Peyer's patch (tissue), 4 donors: ENCODE measurements at regions not wholly inside any gene's neighbourhood (a gene's known extent, or its start where the extent isn't known, plus 50 kb on each side); places are given as distances from the start of the nearest gene placed in this dataset.

Experiments used
- DNase-seq, 3 donors: peaks; one replicate each; pipeline ENCODE4 v3.0.0-alpha.2; 2017 to 2019
- H3K27ac ChIP-seq, 4 donors: fragments of 200-600 bp; sonication (generic); one replicate each; pipeline ENCODE4 v1.5.1; 2016 to 2019
- H3K27me3 ChIP-seq, 2 donors: fragments of 200-600 bp; sonication (generic); one replicate each; pipeline ENCODE4 v1.5.1; 2019
- H3K36me3 ChIP-seq, 3 donors: fragments of 200-600 bp; sonication (generic); one replicate each; pipeline ENCODE4 v1.5.1; 2016 to 2019
- H3K4me1 ChIP-seq, 4 donors: fragments of 200-600 bp; sonication (generic); one replicate each; pipeline ENCODE4 v1.5.1; 2016 to 2019
- H3K4me3 ChIP-seq, 4 donors: fragments of 200-600 bp; sonication (generic); 1 replicate in 3 of 4; 2 replicates in 1 of 4; pipeline ENCODE4 v1.5.1; 2016 to 2019; ENCODE audit warnings: mild to moderate bottlenecking in 1 of 4
- H3K9me3 ChIP-seq, 4 donors: fragments of 200-600 bp; sonication (generic); one replicate each; pipeline ENCODE4 v1.5.1; 2016 to 2019; ENCODE audit warnings: mild to moderate bottlenecking in 1 of 4
- POLR2A ChIP-seq, 2 donors: fragments of 450-650 bp; IDR thresholded peaks; one replicate each; pipeline ENCODE4 v1.5.1; 2017; ENCODE audit warnings: antibody characterized with exemption in 2 of 2, mild to moderate bottlenecking in 2 of 2, moderate library complexity in 2 of 2
- TF ChIP-seq, protein P1 (sequence below), 6 experiments: fragments of 450-650 bp in 4 of 6; fragments of 200-600 bp in 2 of 6; sonication (generic) in 1 of 6; IDR thresholded peaks; one replicate each; pipeline ENCODE4 v1.5.1; 2017 to 2019; ENCODE audit warnings: antibody characterized with exemption in 6 of 6, mild to moderate bottlenecking in 3 of 6, moderate library complexity in 1 of 6

DNA sequence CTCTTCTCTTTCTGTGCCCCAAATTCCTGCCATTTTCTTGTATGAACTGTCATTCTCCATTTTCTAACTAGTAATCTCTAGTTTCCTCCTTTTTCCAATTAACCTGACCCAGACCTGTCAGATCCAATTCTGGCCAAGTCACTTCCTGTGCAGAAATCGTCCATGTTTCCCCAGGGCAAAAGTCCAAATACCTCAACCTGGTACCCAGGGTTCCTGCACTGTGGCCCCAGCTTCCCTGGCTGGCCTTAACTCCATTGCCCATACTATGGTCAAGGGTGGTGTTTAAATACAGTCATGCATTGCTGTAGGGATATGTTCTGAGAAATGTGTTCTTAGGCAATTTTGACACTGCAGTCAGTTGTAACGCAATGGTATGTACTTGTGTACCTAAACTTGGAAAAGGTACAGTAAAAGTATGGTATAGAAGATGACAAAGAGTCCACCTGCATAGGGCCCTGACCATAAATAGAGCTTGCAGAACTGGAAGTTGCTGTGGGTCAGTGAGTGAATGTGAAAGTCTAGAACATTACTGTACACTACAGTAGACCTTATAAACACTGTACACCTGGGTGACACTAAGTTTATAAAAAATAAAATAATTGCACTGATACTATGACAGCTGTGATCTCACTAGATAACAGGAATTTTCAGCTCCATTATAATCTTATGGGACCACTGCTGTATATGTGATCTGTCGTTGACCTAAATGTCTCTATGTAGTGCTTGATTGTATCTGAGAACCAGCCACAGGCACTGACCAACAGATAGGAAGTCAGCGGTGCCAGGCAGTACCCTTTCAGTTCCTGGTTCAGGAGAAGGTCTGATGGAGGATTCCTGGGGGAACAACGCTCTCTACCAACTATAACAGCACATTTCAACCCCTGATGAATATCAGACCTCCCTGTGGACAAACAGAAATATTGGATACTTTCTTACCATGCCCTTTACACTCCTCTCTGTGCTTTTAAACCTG lies 336.1 kb upstream of the PROK2 start:
- Histone ChIP-seq H3K27me3 (no peaks in the 10 kb centered on the region), H3K4me1 (no peaks in the 10 kb centered on the region), H3K9me3 (no peaks in the 10 kb centered on the region), H3K4me3 (no peak overlapping the region), H3K27ac (no peak overlapping the region), H3K36me3 (no peaks in the 10 kb centered on the region)
- DNase-seq = no peak
- TF ChIP-seq, protein P1, sequence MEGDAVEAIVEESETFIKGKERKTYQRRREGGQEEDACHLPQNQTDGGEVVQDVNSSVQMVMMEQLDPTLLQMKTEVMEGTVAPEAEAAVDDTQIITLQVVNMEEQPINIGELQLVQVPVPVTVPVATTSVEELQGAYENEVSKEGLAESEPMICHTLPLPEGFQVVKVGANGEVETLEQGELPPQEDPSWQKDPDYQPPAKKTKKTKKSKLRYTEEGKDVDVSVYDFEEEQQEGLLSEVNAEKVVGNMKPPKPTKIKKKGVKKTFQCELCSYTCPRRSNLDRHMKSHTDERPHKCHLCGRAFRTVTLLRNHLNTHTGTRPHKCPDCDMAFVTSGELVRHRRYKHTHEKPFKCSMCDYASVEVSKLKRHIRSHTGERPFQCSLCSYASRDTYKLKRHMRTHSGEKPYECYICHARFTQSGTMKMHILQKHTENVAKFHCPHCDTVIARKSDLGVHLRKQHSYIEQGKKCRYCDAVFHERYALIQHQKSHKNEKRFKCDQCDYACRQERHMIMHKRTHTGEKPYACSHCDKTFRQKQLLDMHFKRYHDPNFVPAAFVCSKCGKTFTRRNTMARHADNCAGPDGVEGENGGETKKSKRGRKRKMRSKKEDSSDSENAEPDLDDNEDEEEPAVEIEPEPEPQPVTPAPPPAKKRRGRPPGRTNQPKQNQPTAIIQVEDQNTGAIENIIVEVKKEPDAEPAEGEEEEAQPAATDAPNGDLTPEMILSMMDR (IDR thresholded peaks at IDR 0.05) = no peak
- no peak for TF ChIP-seq POLR2A (IDR thresholded peaks at IDR 0.05)

DNA sequence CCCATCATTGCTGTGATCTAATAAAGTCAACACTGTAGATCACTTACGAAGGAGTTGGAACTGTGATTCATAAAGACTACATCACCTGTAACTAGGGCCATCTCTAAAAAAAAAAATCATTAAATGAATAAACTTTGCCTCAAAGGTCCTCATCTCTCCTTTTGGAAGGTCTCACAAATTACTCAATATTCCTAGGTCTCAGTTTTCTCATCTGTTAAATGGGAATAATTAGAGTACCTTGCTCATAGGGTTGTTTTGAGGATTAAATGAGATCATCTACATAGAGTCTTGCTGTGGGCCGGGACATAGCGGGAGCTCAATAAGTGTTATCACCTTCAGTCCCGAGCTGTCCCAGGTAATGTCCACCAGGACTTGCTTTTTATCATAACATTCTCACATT lies 335.1 kb upstream of the PROK2 start:
- Histone ChIP-seq H3K4me1 (no peaks in the 10 kb centered on the region), H3K9me3 (no peaks in the 10 kb centered on the region), H3K4me3 (no peak overlapping the region), H3K27ac (no peak overlapping the region), H3K36me3 (no peaks in the 10 kb centered on the region), H3K27me3 (no peaks in the 10 kb centered on the region)
- TF ChIP-seq, protein P1 (IDR thresholded peaks at IDR 0.05) = no peak
- TF ChIP-seq POLR2A (IDR thresholded peaks at IDR 0.05) = no peak
- no peak for DNase-seq

DNA sequence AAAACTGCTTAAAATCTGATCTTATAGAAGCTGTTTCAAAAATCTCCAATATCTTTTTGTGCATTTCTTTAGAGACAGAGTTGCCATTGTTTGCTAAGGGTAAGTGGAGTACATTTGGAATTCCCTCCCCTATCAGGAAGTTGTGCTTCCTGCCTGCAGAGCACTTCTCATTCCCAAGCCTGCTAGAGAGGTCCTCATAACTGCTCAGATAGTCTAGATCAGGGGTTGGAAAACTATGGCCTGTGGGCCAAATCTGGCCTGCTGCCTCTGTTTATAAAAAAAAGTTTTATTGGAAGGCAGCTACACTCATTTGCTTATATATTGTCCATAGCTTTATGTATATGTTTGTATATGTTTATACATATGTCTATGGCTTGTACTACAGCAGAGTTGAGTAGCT lies 333.7 kb upstream of the PROK2 start:
- TF ChIP-seq, protein P1 (IDR thresholded peaks at IDR 0.05) = no peak
- no peak for TF ChIP-seq POLR2A (IDR thresholded peaks at IDR 0.05)
- Histone ChIP-seq H3K4me3 (no peak overlapping the region), H3K4me1 (no peaks in the 10 kb centered on the region), H3K36me3 (no peaks in the 10 kb centered on the region), H3K27me3 (no peaks in the 10 kb centered on the region), H3K27ac (no peak overlapping the region), H3K9me3 (no peaks in the 10 kb centered on the region)
- DNase-seq = no peak

DNA sequence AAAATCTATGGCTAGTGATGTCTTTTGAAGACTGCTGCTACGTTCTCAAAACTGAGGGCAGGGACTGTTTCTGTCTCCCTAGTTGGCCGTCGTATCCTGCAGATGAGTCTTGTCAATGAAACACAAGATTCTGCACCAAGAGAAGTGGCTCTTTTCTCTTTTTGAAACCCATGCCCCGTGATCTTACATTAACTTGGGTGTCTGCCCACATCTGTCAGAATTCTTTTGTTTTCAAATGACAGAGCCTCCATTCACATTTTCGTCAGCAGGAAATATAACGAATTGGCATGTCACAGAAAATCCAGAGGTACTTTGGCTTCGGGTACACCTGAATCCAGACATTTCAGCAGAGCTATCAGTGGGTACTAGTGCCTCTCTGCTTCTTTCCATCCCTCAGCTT lies 331.3 kb upstream of the PROK2 start:
- Histone ChIP-seq H3K4me3 (no peak overlapping the region), H3K9me3 (no peaks in the 10 kb centered on the region), H3K36me3 (no peaks in the 10 kb centered on the region), H3K4me1 (no peaks in the 10 kb centered on the region), H3K27ac (no peak overlapping the region), H3K27me3 (no peaks in the 10 kb centered on the region)
- DNase-seq = no peak
- TF ChIP-seq POLR2A (IDR thresholded peaks at IDR 0.05) = no peak
- TF ChIP-seq, protein P1 (IDR thresholded peaks at IDR 0.05) = no peak

DNA sequence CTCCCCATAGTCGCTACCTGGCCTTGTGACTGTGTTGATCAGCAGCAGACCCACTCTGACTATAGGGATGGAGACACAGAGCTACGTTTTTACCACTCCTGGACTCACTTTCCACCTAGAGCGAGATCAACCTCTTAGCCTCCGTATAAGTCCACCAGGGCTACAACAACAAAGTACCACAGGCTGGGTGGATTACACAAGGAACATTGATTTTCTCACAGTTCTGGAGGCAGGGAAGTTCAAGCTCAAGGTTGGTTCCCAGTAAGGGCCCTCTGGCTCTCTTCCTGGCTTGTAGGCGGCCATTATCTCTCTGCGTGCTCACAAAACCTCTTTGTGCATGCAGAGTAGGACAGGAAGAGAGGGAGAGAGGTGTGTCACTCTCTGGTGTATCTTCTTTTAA lies 330.4 kb upstream of the PROK2 start:
- H3K27me3 ChIP-seq = no peaks in the 10 kb centered on the region
- TF ChIP-seq POLR2A (IDR thresholded peaks at IDR 0.05) = no peak
- TF ChIP-seq, protein P1 (IDR thresholded peaks at IDR 0.05) = no peak
- H3K27ac ChIP-seq = no peak overlapping the region

More for the DNA sequence above, 330.4 kb upstream of the PROK2 start:
- Histone ChIP-seq H3K4me3 (no peak overlapping the region), H3K4me1 (no peaks in the 10 kb centered on the region), H3K36me3 (no peaks in the 10 kb centered on the region), H3K9me3 (no peaks in the 10 kb centered on the region)
- DNase-seq = no peak
